Femur (tissue), 1 donor: ENCODE measurements at regions not wholly inside any gene's neighbourhood (a gene's known extent, or its start where the extent isn't known, plus 50 kb on each side); places are given as distances from the start of the nearest gene placed in this dataset.
A peak's percentile ranks its signal among the peaks of the same experiment; 100 is the strongest.
"Not testable (repeated sequence)": the region's sequence is repeated elsewhere in the genome, so short reads cannot be mapped to it uniquely, and the experiment has no call there.

Source experiments
- DNase-seq: peaks from one replicate; pipeline ENCODE4 v3.0.0-alpha.2; 2017

DNA sequence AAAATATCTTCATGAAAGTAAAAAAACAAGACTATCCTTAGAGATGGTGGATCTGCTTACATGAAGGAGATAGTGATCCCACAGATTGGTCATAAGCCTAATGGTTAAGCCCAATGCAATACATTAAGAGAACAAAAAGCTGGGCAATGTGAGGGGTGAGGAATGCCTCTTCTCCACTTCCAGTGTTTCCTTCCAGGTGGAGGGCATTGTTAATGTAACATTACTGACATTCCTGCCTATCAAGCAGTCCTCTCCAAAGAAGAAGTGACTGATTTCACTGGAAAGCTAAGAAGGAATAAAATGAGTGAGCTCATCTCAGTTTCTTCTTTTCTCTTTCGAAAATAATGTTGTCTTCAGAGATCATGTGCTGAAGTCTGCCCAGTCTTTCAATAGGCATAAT lies 207.8 kb downstream of the RAB38 start:
- no peak for DNase-seq

DNA sequence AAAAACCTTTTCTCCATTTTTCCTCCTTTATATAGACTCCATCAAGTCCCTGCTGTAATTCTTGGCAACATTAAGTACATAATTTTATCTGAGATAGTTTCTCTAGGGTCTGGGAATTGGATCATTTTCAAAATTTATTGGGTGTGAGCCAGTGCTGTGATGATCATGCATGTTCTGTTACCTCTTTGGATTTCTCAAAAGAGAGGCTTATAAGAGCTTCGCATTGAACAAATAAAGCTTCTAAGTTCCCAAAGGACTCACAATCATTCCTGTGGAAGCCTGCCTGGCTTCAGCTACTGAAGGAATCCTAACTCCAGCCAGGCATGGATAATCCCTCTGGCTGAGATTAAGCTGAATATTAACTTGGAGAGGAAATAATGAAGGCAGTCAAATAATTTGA lies 208.5 kb downstream of the RAB38 start:
- peak; percentile 34 for DNase-seq

DNA sequence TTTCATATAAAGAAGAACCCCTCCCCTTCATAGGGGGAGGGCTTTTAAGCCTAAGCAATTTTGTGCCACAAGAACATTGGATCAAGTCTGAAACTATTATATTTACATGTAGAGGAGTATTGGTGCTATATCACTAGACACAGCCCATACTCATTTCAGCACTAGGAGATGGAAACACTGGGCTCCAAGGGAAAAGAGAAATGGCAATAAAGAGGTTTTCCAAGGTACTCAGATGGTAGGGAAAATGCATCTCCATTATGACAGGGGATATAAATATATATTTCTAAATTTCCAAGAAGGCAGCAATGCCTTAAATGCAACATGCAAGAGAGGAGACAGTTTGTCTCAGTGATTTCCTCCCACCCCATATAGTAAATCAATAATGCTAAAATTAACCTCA lies 209.0 kb downstream of the RAB38 start:
- DNase-seq: no peak

DNA sequence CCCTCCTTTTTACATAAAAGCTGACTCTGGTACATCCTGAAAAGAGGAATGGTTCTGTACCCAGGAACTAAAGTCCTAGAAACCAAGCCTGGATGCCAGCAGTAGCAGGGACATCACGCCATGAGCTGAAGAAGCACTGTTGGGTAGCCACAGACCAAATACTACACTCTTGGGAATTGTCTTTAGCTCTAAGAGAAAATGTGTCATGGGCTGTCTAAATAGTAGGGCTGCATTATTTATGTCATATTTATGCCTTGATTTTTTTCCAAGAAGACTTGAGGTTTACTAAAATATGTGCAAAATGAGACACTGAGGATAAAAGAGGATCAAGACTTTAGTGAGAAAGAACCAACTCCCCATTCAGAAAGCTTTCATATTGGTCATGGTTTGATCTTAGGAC lies 213.6 kb downstream of the RAB38 start:
- DNase-seq: no peak

DNA sequence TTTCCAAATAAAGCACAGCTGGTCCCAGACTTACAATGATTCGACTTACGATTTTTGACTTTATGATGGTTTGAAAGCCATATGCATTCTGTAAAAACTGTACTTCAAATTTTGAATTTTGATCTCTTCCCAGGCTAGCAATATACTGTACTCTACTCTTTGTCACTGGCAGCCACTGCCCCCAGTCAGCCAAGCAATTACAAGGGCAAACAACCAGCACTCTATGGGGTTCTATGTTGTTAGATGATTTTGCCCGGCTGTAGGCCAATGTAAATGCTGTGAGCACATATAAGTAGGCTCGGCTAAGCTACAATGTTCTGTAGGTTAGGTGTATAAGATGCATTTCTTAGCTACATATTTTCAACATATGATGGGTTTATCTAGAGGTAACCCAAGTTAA lies 217.3 kb downstream of the RAB38 start:
- DNase-seq: no peak

DNA sequence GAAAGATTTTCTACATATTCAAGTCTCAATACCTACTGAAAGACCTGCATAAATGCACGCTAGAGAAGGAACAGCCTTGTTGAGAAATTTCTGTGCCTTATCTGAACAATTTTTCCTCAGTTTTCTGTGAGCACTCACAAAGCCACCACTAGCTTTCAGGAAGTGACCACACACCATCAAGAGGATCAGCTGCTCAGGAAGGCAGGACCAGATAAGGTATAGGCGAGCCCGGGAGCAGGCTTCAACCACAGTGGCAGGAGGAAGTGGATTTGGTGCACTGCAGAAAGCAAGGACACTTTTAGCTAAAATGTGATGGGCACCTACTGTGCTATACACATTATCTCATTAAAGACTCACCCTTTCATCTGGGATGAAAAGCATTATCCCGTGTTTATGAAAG lies 220.8 kb downstream of the RAB38 start:
- no peak for DNase-seq

DNA sequence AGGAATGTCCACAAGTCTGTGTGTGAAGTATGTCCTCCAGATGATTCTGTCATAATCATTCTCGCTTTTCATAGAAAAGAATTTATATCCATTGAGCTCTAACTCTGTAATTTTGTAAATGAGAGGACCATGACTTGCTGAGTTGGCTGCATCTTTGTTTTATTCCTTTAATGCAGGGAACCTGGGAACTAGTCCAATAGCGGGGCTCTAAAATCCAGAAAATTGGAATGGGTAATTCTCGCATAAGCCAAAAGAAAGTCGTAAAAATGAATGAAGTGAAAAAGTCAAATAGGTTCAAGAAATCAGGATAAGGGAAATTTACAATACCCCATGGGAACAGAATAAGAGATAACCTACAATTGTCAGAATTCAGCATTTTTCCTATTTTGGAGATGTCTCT lies 232.5 kb downstream of the RAB38 start:
- peak; percentile 36 for DNase-seq

DNA sequence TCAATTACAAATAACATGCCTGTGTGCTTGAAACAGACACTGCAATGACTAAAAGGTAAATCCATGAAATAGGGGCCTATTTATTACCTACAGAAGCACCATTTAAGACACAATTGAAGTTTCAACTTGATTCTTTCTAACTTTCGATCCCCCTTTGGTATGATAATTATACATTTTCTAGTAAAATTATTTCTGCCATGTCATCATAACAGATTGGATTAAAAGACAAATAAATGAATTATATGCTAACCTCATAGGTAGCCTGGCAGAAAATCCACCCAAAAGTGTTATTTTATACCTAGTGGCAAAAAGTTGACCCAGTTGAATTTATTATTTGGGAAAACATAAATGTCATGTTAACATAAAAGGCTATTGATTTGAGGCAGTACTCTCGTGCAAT lies 241.1 kb downstream of the RAB38 start:
- no peak for DNase-seq

DNA sequence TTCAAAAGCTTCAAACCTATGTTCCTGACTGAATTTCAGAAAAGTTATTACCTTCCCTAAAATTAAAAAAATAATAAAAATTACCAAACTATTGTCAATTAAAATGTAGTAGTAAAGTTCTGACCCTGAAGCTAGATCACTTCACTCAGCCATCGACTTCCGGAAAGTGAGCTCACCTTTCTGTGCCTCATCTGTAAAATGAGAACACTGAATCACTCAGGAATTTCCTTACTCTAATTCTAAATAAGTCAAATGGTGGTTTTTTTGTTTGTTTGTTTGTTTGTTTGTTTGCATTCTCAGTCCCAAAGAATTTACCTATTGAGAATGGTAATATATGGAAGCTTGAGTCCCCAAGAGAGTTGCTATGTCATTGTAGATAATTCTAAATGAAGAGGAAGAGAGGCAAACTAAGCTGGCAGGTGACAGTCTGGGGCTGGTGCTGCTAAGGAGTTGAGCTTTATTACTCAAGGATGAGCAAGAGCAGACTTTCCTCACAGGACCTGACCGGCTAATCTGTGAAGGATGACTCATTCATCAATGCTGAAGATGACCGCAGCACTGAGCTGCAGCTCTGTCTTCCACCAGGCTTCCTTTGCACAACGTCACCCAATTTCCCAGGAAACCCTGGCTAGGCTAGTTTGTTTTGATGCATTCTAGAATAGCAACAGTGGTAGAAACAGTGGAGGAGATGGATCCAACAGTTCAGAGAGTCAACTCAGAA lies 248.8 kb downstream of the RAB38 start:
- no peak for DNase-seq

DNA sequence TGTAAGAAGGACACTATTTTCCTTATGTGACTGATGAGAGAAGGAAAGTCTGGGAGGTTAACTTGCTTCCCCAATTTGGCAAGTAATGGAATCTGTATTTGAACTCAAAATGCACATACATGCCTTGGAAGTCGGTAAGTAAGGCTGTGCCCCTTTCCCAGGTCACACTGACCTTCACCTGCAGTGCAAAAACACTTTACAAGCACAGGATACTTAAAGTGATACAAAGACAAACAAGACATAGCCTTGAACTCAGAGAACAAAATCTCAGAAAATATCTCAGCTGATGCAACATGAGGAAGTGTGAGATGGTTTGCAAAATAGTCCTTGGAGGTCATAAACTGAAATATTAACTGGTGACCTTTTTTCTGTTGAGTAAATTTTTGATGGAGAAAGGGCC lies 251.1 kb downstream of the RAB38 start:
- no peak for DNase-seq

DNA sequence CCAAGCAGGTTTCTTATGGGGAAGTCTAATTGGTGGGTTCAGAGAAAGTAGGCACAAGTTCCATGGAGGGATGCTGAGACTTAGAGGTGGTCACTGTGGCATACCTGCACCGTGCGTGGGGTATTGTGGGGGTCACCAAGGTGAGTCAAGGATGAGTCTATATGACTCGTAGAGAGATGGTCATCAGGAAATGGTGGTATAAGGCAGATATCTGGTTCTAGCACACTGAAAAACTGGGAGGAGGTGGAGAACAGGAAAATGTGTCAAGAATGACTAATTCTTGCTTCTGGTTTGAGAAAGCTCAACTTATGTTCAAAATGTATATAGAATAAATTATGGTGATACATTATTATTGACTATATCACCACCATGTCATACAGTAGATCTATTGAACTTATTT lies 258.1 kb downstream of the RAB38 start:
- DNase-seq: no peak

DNA sequence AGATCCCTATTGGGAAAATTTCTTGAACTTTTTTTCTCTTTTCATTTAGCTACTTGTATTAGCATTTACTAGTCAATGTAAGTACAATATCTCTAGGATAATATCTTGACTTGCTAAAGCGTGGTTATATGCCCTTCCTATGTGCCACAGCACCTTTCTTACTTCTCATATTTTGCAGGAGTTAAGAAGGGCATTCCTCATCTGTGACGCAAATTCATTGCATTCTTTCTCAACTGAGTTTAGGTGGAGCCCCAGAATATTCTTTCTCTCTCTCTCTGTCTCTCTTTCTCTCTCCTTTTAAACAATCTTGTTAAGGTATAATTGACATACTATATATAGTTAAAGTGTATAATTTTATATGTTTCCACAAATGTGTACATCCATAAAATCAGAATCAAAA lies 266.1 kb downstream of the RAB38 start:
- no peak for DNase-seq

DNA sequence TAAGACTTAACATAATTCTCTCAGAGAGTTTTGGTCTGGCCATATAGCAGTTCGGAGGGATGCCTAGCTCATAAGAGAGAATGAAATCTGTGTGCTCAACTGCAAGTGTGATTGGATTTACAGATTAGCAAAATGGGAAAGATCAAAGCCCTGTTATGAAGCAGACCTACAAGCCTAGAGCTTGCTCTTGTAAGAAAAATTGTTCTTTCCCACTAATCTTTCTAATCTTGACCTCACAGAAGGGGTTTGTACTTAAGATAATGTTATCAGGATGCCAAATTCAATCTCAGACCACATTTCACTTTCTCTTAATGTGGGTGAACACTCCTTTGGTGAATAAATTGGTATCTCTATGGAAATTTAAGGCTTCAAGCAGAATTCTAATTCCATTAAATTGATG lies 267.2 kb downstream of the RAB38 start:
- DNase-seq: no peak

DNA sequence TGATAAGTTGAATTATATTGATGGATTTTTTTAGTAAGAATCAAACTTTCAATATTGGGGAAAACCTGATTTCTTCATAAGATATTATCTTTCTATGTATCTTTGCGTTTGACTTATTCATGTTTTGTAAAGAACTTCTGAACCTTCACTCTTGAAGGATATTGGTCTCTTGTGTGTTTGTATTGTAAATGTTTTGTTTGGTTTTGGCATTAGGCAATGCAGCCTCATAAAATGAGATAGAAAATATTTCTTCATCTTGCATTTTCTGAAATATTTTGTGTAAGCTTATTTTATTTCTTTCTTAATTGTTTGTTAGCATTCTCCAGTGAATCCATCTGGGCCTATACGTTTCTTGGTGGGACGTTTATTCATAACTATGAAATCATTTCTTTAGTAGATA lies 271.9 kb downstream of the RAB38 start:
- DNase-seq: no peak

DNA sequence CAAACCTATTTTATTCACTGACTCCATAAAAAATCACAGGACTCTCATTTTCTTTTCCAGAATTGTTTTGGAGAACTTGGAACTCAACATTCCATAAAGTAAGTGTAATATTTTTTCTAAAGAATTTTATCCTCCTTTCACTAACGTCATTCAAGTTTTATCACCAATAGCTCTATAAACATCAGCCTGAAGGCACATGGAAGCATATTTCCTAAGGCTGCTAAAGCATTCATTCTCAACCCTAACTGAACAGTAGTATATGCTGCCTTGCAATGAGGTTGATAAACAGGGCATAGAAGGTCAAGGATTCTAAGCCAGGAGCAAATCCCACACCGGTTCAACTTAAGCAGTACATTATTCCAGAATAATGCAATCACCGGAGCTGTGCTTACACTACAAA lies 273.9 kb downstream of the RAB38 start:
- no peak for DNase-seq

DNA sequence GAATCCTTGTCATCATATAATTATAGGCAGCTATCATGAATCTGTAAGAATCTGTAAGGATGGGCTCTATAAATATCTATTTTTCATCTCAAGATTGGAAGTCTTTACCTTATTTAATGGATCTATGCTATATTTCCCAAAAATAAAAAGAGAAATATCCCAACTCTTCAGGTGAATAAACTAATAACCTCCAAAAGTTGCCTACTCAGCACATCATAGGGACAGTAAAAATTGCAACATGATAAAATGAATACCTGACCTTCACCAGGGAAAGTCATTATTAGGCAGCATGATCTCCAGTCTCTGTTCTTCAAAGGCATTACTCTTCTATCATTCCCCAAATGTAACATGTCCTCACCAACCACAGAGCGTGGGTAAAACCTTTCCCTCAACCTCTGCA lies 277.3 kb downstream of the RAB38 start:
- DNase-seq: no peak

DNA sequence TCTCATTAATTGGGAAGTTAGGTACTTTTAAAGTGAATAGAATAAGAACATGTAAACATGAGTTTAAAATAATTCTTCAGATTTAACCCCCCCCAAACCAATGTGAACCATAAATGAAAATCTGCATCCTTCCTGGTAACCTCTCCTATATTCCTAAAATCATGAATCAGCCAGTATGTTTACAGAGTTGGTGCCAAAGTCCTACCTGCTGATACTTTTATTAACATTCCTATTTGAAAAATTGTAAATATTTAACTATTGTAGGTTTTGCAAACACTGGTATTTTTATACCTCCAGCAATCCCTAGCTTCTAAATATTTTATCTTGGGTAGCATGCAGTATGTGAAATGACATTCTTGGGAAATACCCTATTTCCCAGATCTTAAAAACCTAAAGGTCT lies 278.2 kb downstream of the RAB38 start:
- DNase-seq: no peak

DNA sequence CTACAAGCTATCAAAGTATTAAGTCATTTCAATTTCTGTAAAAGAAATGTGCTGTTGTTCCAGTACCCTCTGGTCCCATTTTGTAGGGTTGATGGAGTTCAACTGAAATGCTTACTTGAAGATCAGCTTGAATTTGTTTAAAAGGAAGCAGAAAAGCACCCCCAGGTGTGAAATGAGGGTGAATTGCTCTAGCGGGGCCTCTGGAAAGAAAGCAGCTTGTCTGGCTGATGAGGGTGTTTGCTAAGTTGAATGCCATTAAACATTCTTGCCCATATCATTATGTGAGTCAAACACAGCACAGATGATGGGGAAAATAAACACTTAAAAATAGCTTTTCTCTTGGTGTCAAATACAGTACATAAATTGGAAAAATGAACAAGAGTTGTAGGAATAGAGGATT lies 280.3 kb downstream of the RAB38 start:
- DNase-seq: no peak

DNA sequence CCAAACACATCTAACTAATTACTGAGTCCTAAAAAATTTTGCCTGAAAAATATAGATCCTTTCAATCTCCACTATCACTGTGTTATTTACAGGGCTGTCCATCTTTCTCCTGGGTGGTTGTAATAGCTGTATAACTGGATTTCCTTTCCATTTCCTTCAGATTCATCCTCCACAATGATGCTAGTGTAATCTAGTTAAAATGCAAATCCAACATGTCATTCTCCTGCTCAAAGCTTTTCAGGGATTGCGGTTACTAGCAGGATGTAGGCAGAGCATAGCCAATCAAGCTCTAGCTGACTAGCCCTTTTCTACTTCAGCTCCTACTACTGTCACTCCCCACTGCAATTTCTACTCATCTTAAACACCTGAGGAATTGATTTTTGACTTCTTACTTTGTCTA lies 283.0 kb downstream of the RAB38 start:
- no peak for DNase-seq

DNA sequence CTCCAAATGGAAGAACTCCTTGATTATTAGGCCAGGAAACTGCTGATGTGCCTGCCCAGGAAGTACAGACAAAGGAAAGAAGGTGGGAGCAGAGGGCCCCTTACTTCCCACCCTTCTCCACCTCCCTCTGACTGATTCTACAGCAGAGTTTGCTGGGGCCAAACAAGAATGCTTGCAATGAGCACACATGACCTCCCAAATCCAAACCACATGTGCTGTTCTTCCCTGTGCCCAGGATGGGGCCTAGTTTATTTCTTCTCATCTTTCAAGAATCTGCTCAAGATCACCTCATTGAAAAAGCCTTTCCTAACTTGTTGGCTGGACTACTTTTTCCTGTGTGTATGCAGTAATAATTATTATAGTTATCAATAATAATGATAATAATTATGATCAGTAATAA lies 286.1 kb downstream of the RAB38 start:
- no peak for DNase-seq

DNA sequence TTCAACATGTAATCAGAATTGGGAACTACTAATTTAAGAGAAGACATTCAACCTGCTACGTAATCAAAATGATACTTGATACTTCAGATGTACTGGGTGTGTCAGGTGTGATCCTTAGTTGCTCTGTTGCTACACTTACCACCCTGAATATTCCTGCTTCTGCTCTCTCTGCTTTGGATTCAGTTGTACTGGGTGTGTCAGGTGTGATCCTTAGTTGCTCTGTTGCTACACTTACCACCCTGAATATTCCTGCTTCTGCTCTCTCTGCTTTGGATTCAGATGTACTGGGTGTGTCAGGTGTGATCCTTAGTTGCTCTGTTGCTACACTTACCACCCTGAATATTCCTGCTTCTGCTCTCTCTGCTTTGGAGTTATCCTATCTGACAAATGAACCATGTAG lies 290.2 kb downstream of the RAB38 start:
- DNase-seq: not testable (repeated sequence)

DNA sequence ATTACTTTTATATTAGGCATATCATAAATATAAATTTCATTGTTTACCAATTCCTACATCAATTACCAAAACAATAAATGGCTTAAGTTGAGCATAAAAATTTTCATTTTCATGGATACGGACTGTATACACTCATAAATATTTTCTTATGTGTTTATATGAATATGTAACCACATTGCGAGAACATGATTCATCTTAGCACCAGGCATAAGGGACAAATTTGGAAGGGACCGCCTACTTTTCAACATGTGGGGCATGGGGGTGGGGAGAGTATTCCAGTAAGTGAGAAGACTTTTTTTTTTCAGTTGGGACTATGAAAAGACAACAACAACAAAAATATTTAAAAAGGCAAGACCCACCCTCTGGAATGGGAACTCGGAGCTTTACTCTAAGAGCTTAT lies 296.1 kb downstream of the RAB38 start:
- no peak for DNase-seq

DNA sequence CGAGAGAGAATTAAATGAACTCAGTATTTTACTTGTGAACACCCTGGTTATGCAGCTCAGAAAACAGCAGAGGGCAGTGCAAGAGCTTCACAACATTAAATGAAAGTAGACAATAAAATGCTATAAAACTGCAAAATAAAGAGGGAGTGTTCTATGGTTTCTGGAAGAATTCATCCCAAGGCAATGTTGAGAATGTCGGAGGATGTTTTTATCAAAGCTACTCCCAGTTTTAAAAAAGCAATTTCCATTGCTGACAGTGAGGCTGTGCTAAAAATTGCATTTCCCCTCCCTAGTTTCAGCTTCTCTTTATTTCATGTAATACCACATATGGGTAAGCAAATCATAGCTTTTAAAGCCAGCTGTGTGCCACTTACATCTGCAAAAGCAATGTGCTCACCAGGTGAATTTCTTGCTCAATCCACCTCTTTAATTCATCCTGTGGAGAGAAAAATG lies 296.8 kb downstream of the RAB38 start:
- peak; percentile 30 for DNase-seq

DNA sequence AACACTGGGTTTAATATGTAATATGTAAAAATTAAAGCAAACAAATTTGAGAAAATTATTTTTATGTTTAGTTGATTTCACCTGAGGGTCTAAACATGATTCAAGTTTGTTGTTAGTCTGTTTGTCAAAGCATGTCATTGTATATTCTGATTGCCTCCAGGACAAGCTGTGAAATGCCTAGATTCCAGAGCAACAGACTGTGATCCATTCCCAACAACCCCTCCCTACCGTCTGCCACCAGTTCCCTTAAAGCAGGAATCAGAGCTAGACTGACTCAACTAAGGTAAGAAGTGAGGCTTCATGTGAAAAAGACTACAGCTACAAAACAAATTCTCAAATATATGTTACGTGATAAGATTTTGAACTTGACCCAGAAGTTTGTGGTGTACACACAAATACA lies 304.2 kb downstream of the RAB38 start:
- DNase-seq: no peak

DNA sequence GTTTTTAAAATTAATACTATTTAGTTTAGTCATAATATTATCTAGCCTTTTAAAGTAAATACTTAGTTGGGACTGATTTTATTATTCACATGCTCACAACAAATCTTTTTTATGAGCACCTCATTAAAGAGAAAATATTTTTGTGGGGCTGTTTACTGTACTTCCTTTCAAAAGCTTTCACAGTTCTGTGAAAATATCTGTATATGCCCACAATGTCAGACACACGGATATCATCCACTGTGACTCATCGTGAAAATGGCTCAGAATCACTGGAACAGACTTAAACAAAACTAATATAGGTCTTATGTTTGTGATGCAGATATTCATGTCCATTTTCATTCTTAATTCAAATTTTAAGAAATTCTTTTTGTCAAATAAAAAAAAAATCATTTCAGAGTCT lies 305.2 kb downstream of the RAB38 start:
- no peak for DNase-seq

DNA sequence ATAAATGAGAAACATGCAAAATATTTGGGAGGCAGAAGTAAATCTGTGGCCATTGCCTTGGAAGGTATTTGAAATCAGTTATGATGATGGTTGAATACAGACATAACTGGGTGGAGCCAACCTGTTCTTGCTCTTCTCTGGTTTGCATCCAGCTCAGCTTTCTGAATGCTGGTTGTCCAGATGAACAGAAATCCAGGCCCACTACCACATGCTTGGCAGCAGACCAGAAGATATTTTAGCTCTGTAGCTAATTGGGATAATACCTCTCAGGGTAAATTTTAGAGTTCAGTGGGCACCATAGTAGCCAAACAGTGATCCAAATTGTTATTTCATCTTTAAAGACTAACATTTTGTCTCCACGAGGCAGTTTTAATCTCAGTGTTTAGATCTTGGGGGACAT lies 308.3 kb downstream of the RAB38 start:
- DNase-seq: no peak
